ENCODE measurements at regions not wholly inside any gene's neighbourhood (a gene's known extent, or its start where the extent isn't known, plus 50 kb on each side); places are given as distances from the start of the nearest gene placed in this dataset.

GRCh38 chr10:108180878-108181277 is 1016.4 kb upstream of the SORCS1 start:
- TF ChIP-seq CTCF (conservative IDR thresholded peaks at IDR 0.05; ENCODE audit: low read depth in 2 of 2) (no peak), CREB1 (CRISPR knock-in tag; IDR thresholded peaks at IDR 0.05; ENCODE audit: low read depth) (no peak)

All from GM23338 (cell line).